PC-3 (cell line): ENCODE measurements at regions not wholly inside any gene's neighbourhood (a gene's known extent, or its start where the extent isn't known, plus 50 kb on each side); places are given as distances from the start of the nearest gene placed in this dataset.

Experiments used
- ATAC-seq: fragments of 200-7000 bp; cut with Tn5 transposase; 2 replicates; pipeline ENCODE4 v1.9.1; 2020; ENCODE audit warnings: mild to moderate bottlenecking, moderate library complexity
- BruUV-seq: library from RNA; stranded (reverse); fragments of 400-500 nt; replicated peaks from 2 replicates; lab custom pipeline; 2021; lab: Mats Ljungman, UMichigan
- CTCF ChIA-PET: fragments of 300-600 bp; sonication (Branson Sonifier 250); formaldehyde crosslinking; loops from one replicate; lab custom pipeline; 2022; ENCODE audit warnings: antibody characterized with exemption; lab: Charles Lee
- POLR2A ChIA-PET: fragments of 300-600 bp; sonication (Branson Sonifier 250); formaldehyde crosslinking; loops from one replicate; lab custom pipeline; 2022; ENCODE audit warnings: antibody characterized with exemption; ENCODE audit not compliant: unreplicated experiment; lab: Charles Lee
- DNase-seq: peaks from one replicate; pipeline ENCODE4 v3.0.0-alpha.2; 2015
- H2AFZ ChIP-seq: fragments of 300-600 bp; sonication (generic); 2 replicates; pipeline ENCODE4 v1.6.0; 2016; ENCODE audit warnings: antibody characterized with exemption, low read length
- H3F3A ChIP-seq: fragments of 300-600 bp; sonication (generic); one replicate; pipeline ENCODE4 v1.6.0; 2017; ENCODE audit warnings: antibody characterized with exemption, low read length, control low read depth, mild to moderate bottlenecking; ENCODE audit not compliant: unreplicated experiment
- H3K27ac ChIP-seq: fragments of 300-600 bp; sonication (generic); 2 replicates; pipeline ENCODE4 v1.5.1; 2016; ENCODE audit warnings: mild to moderate bottlenecking, low read length
- H3K27me3 ChIP-seq: fragments of 300-600 bp; sonication (generic); 2 replicates; pipeline ENCODE4 v1.6.1; 2016; ENCODE audit warnings: low read length, mixed read lengths
- H3K36me3 ChIP-seq: fragments of 300-600 bp; sonication (generic); 2 replicates; pipeline ENCODE4 v1.6.1; 2016; ENCODE audit warnings: low read depth, mixed run types, low read length, mixed read lengths
- H3K4me1 ChIP-seq: fragments of 300-600 bp; sonication (generic); 2 replicates; pipeline ENCODE4 v1.5.1; 2016; ENCODE audit warnings: low read length; ENCODE audit not compliant: insufficient read depth
- H3K4me2 ChIP-seq: fragments of 300-600 bp; sonication (generic); 2 replicates; pipeline ENCODE4 v1.6.0; 2016; ENCODE audit warnings: low read length
- H3K4me3 ChIP-seq: fragments of 300-600 bp; sonication (generic); 2 replicates; pipeline ENCODE4 v1.5.1; 2016; ENCODE audit warnings: mild to moderate bottlenecking, low read length, mixed read lengths
- H3K79me2 ChIP-seq: fragments of 300-600 bp; sonication (generic); 2 replicates; pipeline ENCODE4 v1.6.1; 2017; ENCODE audit warnings: low read length, mixed read lengths
- H3K9ac ChIP-seq: fragments of 300-600 bp; sonication (generic); 2 replicates; pipeline ENCODE4 v1.6.0; 2016; ENCODE audit warnings: mild to moderate bottlenecking, low read length
- H3K9me2 ChIP-seq: fragments of 300-600 bp; sonication (generic); replicated peaks from 2 replicates; pipeline ENCODE4 v1.6.1; 2016; ENCODE audit warnings: mixed run types, low read length, mixed read lengths
- H3K9me3 ChIP-seq: fragments of 300-600 bp; sonication (generic); 2 replicates; pipeline ENCODE4 v1.6.1; 2016; ENCODE audit warnings: low read length, mixed read lengths
- H4K20me1 ChIP-seq: fragments of 300-600 bp; sonication (generic); 2 replicates; pipeline ENCODE4 v1.6.1; 2016; ENCODE audit warnings: low read length, mixed read lengths
- CTCF ChIP-seq: fragments of 300-600 bp; sonication (generic); conservative IDR thresholded peaks from 2 replicates; pipeline ENCODE4 v1.5.1; 2017; ENCODE audit warnings: antibody characterized with exemption, low read depth, mild to moderate bottlenecking, low read length
- EZH2 ChIP-seq: fragments of 300-600 bp; sonication (generic); IDR thresholded peaks from one replicate; pipeline ENCODE4 v1.6.1; 2017; ENCODE audit warnings: antibody characterized with exemption, mild to moderate bottlenecking, low read length; ENCODE audit not compliant: unreplicated experiment
- EZH2phosphoT487 ChIP-seq: fragments of 300-600 bp; sonication (generic); IDR thresholded peaks from 2 replicates; pipeline ENCODE4 v1.6.1; 2018; ENCODE audit warnings: mild to moderate bottlenecking, antibody characterized with exemption, low read length, borderline replicate concordance
- intact Hi-C: fragments of 100-400 bp; cut with micrococcal nuclease; formaldehyde crosslinking; loops from 2 replicates; pipeline ENCODE4 v1.9.0; 2023

- Histone ChIP-seq H3K9me3 (no peaks in the 10 kb centered on the region), H3K27me3 (peaks cover 18% of the 10 kb centered on the region), H3F3A (no peaks in the 10 kb centered on the region), H4K20me1 (no peaks in the 10 kb centered on the region), H3K4me3 (no peak overlapping the region), H3K36me3 (no peaks in the 10 kb centered on the region), H3K4me1 (no peaks in the 10 kb centered on the region), H2AFZ (no peak overlapping the region), H3K4me2 (no peak overlapping the region), H3K9me2 (no peaks in the 10 kb centered on the region), H3K79me2 (no peaks in the 10 kb centered on the region), H3K27ac (no peak overlapping the region), H3K9ac (no peak overlapping the region)
- ATAC-seq (no peak), DNase-seq (no peak)
- no peak for TF ChIP-seq EZH2phosphoT487
- no peak for TF ChIP-seq EZH2
- no peak for TF ChIP-seq CTCF
- POLR2A ChIA-PET: no interaction called here
- no TSS peak for BruUV-seq
- CTCF ChIA-PET: no interaction called here
- intact Hi-C loops: loop anchor here (5.0 kb wide), 1 partner anchor 321 kb away; the partner anchor contains the start of gene OTOS
Measured at GRCh38 chr2:239820836-239821693, 204.1 kb downstream of the NDUFA10 start.

GRCh38 chr2:239819974-239820555, 205.1 kb downstream of the NDUFA10 start:
- intact Hi-C loops: loop anchor here (5.0 kb wide), 1 partner anchor 322 kb away; the partner anchor contains the start of gene OTOS
- Histone ChIP-seq H3K27ac (no peak overlapping the region), H3K79me2 (no peaks in the 10 kb centered on the region), H3K27me3 (peaks cover 18% of the 10 kb centered on the region), H3K9ac (no peak overlapping the region), H3K36me3 (no peaks in the 10 kb centered on the region), H3K4me3 (no peak overlapping the region), H3F3A (no peaks in the 10 kb centered on the region), H2AFZ (no peak overlapping the region), H4K20me1 (no peaks in the 10 kb centered on the region), H3K9me2 (no peaks in the 10 kb centered on the region), H3K9me3 (no peaks in the 10 kb centered on the region), H3K4me2 (no peak overlapping the region), H3K4me1 (no peaks in the 10 kb centered on the region; the same call in 1 of the 2 replicates)
- ChIA-PET CTCF (no interaction called here), POLR2A (no interaction called here)
- DNase-seq (no peak), ATAC-seq (no peak)
- TF ChIP-seq EZH2phosphoT487: no peak
- BruUV-seq: no TSS peak

GRCh38 chr2:239819091-239819973, 205.8 kb downstream of the NDUFA10 start:
- ChIA-PET CTCF (no interaction called here), POLR2A (no interaction called here)
- DNase-seq: no peak
- TF ChIP-seq CTCF (no peak), EZH2 (no peak), EZH2phosphoT487 (no peak)
- peaks cover 18% of the 10 kb centered on the region for H3K27me3 ChIP-seq
- no TSS peak for BruUV-seq
- H3K9me3 ChIP-seq: no peaks in the 10 kb centered on the region
- H3K36me3 ChIP-seq: no peaks in the 10 kb centered on the region
- no peaks in the 10 kb centered on the region for H3K9me2 ChIP-seq
- H4K20me1 ChIP-seq: no peaks in the 10 kb centered on the region
- H3K4me2 ChIP-seq: no peak overlapping the region
- no peak overlapping the region for H2AFZ ChIP-seq
- no peak for ATAC-seq
- H3K4me3 ChIP-seq: no peak overlapping the region
- no peak overlapping the region for H3K9ac ChIP-seq
- no peaks in the 10 kb centered on the region for H3F3A ChIP-seq
- intact Hi-C loops: no loop called here
- no peak overlapping the region for H3K27ac ChIP-seq
- H3K79me2 ChIP-seq: no peaks in the 10 kb centered on the region
- H3K4me1 ChIP-seq: no peaks in the 10 kb centered on the region; the same call in 1 of the 2 replicates
